Left lung (tissue), 4 donors: ENCODE measurements at regions not wholly inside any gene's neighbourhood (a gene's known extent, or its start where the extent isn't known, plus 50 kb on each side); places are given as distances from the start of the nearest gene placed in this dataset.

Experiments
- ATAC-seq: fragments of 200-7000 bp; cut with Tn5 transposase; one replicate; pipeline ENCODE4 v1.9.1; 2020; ENCODE audit warnings: moderate library complexity
- DNase-seq, 4 donors: peaks; one replicate each; pipeline ENCODE4 v3.0.0-alpha.2; 2013 to 2020
- H3K27ac ChIP-seq, 2 donors: fragments of 200-600 bp; sonication (generic) in 1 of 2; one replicate each; pipeline versions ENCODE4 v1.5.0 to v1.8.0; 2020 to 2021
- H3K27me3 ChIP-seq, 2 donors: fragments of 200-600 bp; sonication (generic) in 1 of 2; one replicate each; pipeline versions ENCODE4 v1.5.0 to v1.8.0; 2020 to 2021
- H3K36me3 ChIP-seq, 2 donors: fragments of 200-600 bp; sonication (generic) in 1 of 2; one replicate each; pipeline versions ENCODE4 v1.5.0 to v1.8.0; 2020 to 2021
- H3K4me1 ChIP-seq, 2 donors: fragments of 200-600 bp; one replicate each; pipeline ENCODE4 v1.8.0; 2021
- H3K4me3 ChIP-seq, 2 donors: fragments of 200-600 bp; sonication (generic) in 1 of 2; one replicate each; pipeline versions ENCODE4 v1.5.0 to v1.8.0; 2020 to 2021; ENCODE audit warnings: mild to moderate bottlenecking in 1 of 2
- H3K9me3 ChIP-seq, 2 donors: fragments of 200-600 bp; sonication (generic) in 1 of 2; one replicate each; pipeline versions ENCODE4 v1.5.0 to v1.8.0; 2020 to 2021
- intact Hi-C, 2 donors: fragments of 100-400 bp; cut with DNase I; formaldehyde crosslinking; loops; one replicate each; pipeline versions ENCODE4 v1.11.2 to v1.14.2; 2022
- TF ChIP-seq, protein P1 (sequence below), 2 donors: fragments of 200-600 bp; sonication (generic) in 1 of 2; IDR thresholded peaks; one replicate each; pipeline versions ENCODE4 v1.5.0 to v1.8.0; 2021; ENCODE audit warnings: antibody characterized with exemption in 2 of 2
- donor health status: DM: no; HTN: yes; CAD: no.
- donor health status: DM: no; HTN: no; CAD: no.

DNA sequence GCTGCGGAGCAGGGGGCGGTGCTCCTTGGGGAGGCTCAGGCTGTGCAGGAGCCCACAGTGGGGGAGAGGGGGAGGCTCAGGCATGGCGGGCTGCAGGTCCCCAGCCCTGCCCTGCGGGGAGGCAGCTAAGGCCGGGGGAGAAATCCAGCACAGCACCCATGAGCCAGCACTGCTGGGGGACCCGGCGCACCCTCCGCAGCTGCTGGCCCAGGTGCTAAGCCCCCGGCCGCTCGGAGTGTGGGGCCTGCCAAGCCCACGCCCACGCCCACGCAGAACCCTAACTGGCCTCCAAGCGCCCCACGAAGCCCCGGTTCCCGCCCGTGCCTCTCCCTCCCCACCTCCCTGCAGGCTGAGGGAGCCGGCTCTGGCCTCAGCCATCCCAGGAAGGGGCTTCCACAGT is 145.6 kb upstream of the SEL1L start:
- TF ChIP-seq, protein P1, sequence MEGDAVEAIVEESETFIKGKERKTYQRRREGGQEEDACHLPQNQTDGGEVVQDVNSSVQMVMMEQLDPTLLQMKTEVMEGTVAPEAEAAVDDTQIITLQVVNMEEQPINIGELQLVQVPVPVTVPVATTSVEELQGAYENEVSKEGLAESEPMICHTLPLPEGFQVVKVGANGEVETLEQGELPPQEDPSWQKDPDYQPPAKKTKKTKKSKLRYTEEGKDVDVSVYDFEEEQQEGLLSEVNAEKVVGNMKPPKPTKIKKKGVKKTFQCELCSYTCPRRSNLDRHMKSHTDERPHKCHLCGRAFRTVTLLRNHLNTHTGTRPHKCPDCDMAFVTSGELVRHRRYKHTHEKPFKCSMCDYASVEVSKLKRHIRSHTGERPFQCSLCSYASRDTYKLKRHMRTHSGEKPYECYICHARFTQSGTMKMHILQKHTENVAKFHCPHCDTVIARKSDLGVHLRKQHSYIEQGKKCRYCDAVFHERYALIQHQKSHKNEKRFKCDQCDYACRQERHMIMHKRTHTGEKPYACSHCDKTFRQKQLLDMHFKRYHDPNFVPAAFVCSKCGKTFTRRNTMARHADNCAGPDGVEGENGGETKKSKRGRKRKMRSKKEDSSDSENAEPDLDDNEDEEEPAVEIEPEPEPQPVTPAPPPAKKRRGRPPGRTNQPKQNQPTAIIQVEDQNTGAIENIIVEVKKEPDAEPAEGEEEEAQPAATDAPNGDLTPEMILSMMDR (IDR thresholded peaks at IDR 0.05), result no peak
- Histone ChIP-seq H3K36me3 (no peaks in the 10 kb centered on the region), H3K4me3 (no peak overlapping the region), H3K27ac (no peak overlapping the region), H3K4me1 (no peaks in the 10 kb centered on the region), H3K27me3 (no peaks in the 10 kb centered on the region), H3K9me3 (peaks cover 0 to 3% of the 10 kb centered on the region in 2 donors)
- intact Hi-C loops, result no loop called here
- peak in 1 of 4 donors; percentile 61 for DNase-seq
- no peak for ATAC-seq

DNA sequence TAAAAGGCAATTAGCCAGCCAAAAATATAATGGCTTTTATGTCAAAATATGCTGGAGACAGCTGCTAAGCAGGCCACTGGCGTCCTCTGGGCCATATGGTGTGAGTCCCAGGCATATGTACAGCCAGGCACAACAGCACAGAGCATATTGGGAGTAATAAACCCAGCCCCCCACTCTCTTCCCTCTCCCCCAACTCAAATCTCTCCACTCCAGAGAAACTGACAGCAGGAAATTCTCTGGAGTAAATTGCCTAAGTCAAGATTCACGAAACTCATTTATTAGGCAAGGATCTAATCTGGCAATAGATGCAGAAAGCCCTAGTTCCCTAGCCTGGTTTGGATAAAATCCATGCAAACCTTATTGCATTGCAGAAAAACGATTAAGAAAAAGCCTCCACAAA is 147.9 kb upstream of the SEL1L start:
- no peak overlapping the region for H3K4me3 ChIP-seq
- H3K27ac ChIP-seq, result no peak overlapping the region
- H3K4me1 ChIP-seq, result no peaks in the 10 kb centered on the region
- intact Hi-C loops, result no loop called here
- H3K27me3 ChIP-seq, result no peaks in the 10 kb centered on the region
- TF ChIP-seq, protein P1 (IDR thresholded peaks at IDR 0.05), result no peak
- peaks cover 0 to 3% of the 10 kb centered on the region in 2 donors for H3K9me3 ChIP-seq
- no peak for ATAC-seq
- H3K36me3 ChIP-seq, result no peaks in the 10 kb centered on the region
- DNase-seq, result peak in 1 of 4 donors; percentile 10

DNA sequence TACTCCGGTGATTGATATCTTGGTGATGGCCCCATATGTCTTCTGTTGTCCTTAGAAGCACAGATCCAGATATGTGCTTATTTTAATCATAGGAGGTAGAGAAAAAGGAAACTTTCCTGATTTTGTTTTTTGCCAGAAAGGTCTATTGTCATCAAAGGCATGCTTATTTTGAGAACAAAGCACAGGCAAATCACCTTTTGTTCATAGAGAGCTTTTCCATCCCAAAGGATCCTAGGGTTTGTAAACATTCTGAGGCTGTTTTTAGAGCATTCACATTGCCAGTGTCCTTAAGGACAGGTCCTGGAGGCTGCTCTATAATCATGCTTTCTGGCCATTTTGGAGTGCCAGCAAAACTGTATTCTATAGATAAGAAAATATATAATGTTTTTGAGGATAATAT is 148.5 kb upstream of the SEL1L start:
- H3K36me3 ChIP-seq, result no peaks in the 10 kb centered on the region

DNA sequence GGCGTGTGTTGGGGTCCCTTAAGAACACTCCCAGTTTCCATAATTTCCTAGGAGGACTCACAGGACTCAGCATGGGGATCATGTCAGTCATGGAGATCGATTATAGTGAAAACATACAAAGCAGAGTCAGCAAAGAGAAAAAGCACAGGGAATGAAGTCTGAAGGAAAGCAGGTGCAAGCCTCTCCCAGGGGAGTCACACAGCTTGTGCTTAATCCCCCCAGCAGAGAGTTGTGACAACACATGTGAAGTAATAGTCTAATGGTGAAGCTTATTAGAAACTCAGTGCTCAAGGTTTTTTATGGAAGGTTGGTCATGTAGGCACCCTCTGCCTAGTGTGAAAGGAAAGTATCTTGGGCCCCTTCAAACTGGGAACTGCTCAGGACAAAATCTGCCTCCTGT is 149.0 kb upstream of the SEL1L start:
- no peak for DNase-seq
- TF ChIP-seq, protein P1 (IDR thresholded peaks at IDR 0.05), result no peak
- H3K9me3 ChIP-seq, result peaks cover 0 to 3% of the 10 kb centered on the region in 2 donors
- intact Hi-C loops, result no loop called here
- no peaks in the 10 kb centered on the region for H3K4me1 ChIP-seq
- ATAC-seq, result no peak
- H3K27me3 ChIP-seq, result no peaks in the 10 kb centered on the region
- H3K4me3 ChIP-seq, result no peak overlapping the region
- no peaks in the 10 kb centered on the region for H3K36me3 ChIP-seq
- no peak overlapping the region for H3K27ac ChIP-seq

More for the DNA sequence above, 148.5 kb upstream of the SEL1L start:
- Histone ChIP-seq H3K27ac (no peak overlapping the region), H3K4me3 (no peak overlapping the region), H3K27me3 (no peaks in the 10 kb centered on the region), H3K4me1 (no peaks in the 10 kb centered on the region), H3K9me3 (peaks cover 0 to 3% of the 10 kb centered on the region in 2 donors)
- ATAC-seq (no peak), DNase-seq (no peak)
- intact Hi-C loops, result no loop called here
- TF ChIP-seq, protein P1 (IDR thresholded peaks at IDR 0.05), result no peak

DNA sequence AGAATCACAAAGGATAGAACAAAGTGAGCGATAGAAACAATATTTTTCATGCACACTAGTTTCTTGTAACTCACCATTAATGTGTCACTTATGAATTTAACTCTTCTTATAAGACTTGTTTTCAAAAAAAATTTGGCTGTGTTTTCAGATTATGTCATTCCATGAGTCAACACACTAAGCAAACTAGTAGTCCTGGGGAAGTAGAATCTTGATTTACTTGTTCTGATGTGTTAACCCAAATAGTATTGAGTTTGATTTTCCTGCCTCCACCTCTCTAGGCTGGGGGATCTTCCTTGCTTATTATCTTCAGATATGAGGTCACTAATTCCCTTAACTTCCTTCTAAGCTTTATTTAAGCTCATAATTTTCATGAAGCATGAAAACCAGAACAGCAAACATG is 151.0 kb upstream of the SEL1L start:
- no peaks in the 10 kb centered on the region for H3K4me1 ChIP-seq
- no peaks in the 10 kb centered on the region for H3K27me3 ChIP-seq
- DNase-seq (no peak), ATAC-seq (peak; percentile 24)
- no peak overlapping the region for H3K27ac ChIP-seq
- no peak overlapping the region for H3K4me3 ChIP-seq
- intact Hi-C loops, result no loop called here
- H3K9me3 ChIP-seq, result no peaks in the 10 kb centered on the region
- TF ChIP-seq, protein P1 (IDR thresholded peaks at IDR 0.05), result no peak
- H3K36me3 ChIP-seq, result no peaks in the 10 kb centered on the region
